Ishikawa (cell line): ENCODE measurements at regions not wholly inside any gene's neighbourhood (a gene's known extent, or its start where the extent isn't known, plus 50 kb on each side); places are given as distances from the start of the nearest gene placed in this dataset.

Experiments
- CEBPB ChIP-seq: IDR thresholded peaks from 2 replicates; pipeline ENCODE4 v1.6.1; 2012
- CREB1 ChIP-seq: IDR thresholded peaks from 2 replicates; pipeline ENCODE4 v1.6.1; 2012; ENCODE audit warnings: low read depth
- EGR1 ChIP-seq: IDR thresholded peaks from 2 replicates; pipeline ENCODE4 v1.6.1; 2012
- EP300 ChIP-seq: IDR thresholded peaks from 2 replicates; pipeline ENCODE4 v1.6.1; 2012; ENCODE audit warnings: borderline replicate concordance
- FOXM1 ChIP-seq: IDR thresholded peaks from 2 replicates; pipeline ENCODE4 v1.6.1; 2012; ENCODE audit warnings: low read depth, borderline replicate concordance
- NFIC ChIP-seq: IDR thresholded peaks from 2 replicates; pipeline ENCODE4 v1.6.1; 2012
- RAD21 ChIP-seq: IDR thresholded peaks from 2 replicates; pipeline ENCODE4 v1.6.1; 2012; ENCODE audit warnings: low read depth
- TAF1 ChIP-seq: IDR thresholded peaks from 2 replicates; pipeline ENCODE4 v1.6.1; 2012; ENCODE audit warnings: low read depth, mild to moderate bottlenecking
- TCF12 ChIP-seq: IDR thresholded peaks from 2 replicates; pipeline ENCODE4 v1.6.1; 2012; ENCODE audit warnings: low read depth
- TEAD4 ChIP-seq: IDR thresholded peaks from 2 replicates; pipeline ENCODE4 v1.6.1; 2012
- YY1 ChIP-seq: IDR thresholded peaks from 2 replicates; pipeline ENCODE4 v1.6.1; 2012; ENCODE audit warnings: low read depth
- ZBTB7A ChIP-seq: IDR thresholded peaks from 2 replicates; pipeline ENCODE4 v1.6.1; 2012; ENCODE audit warnings: low read depth
- TF ChIP-seq, protein P1 (sequence below): IDR thresholded peaks from 2 replicates; pipeline ENCODE4 v1.6.1; 2012
- TF ChIP-seq, protein P2 (sequence below): IDR thresholded peaks from 2 replicates; pipeline ENCODE4 v1.6.1; 2012; ENCODE audit warnings: low read depth, mild to moderate bottlenecking
- TF ChIP-seq, protein P3 (sequence below): IDR thresholded peaks from 2 replicates; pipeline ENCODE4 v1.6.1; 2012

DNA sequence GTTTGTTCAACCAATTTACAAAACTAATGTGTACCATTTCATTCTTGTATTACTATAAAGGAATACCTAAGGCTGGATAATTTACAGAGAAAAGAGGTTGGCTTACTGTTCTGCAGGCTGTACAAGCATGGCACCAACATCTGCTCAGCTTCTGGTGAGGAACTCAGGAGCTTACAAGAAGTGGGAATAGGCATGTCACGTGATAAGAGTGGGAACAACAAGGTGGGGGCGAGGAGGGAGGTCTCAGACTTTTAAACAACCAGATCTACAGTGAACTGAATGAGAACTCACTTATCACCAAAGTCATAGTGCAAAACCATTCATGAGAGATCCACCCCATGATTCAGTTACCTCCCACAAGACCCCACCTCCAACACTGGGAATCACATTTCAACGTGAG, 1178.0 kb downstream of the REEP3 start:
- no peak for TF ChIP-seq CREB1
- TF ChIP-seq ZBTB7A = no peak
- TF ChIP-seq, protein P1, sequence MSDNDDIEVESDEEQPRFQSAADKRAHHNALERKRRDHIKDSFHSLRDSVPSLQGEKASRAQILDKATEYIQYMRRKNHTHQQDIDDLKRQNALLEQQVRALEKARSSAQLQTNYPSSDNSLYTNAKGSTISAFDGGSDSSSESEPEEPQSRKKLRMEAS = no peak
- TF ChIP-seq RAD21 = no peak
- no peak for TF ChIP-seq TEAD4
- no peak for TF ChIP-seq EP300
- TF ChIP-seq, protein P2, sequence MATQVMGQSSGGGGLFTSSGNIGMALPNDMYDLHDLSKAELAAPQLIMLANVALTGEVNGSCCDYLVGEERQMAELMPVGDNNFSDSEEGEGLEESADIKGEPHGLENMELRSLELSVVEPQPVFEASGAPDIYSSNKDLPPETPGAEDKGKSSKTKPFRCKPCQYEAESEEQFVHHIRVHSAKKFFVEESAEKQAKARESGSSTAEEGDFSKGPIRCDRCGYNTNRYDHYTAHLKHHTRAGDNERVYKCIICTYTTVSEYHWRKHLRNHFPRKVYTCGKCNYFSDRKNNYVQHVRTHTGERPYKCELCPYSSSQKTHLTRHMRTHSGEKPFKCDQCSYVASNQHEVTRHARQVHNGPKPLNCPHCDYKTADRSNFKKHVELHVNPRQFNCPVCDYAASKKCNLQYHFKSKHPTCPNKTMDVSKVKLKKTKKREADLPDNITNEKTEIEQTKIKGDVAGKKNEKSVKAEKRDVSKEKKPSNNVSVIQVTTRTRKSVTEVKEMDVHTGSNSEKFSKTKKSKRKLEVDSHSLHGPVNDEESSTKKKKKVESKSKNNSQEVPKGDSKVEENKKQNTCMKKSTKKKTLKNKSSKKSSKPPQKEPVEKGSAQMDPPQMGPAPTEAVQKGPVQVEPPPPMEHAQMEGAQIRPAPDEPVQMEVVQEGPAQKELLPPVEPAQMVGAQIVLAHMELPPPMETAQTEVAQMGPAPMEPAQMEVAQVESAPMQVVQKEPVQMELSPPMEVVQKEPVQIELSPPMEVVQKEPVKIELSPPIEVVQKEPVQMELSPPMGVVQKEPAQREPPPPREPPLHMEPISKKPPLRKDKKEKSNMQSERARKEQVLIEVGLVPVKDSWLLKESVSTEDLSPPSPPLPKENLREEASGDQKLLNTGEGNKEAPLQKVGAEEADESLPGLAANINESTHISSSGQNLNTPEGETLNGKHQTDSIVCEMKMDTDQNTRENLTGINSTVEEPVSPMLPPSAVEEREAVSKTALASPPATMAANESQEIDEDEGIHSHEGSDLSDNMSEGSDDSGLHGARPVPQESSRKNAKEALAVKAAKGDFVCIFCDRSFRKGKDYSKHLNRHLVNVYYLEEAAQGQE = no peak
- TF ChIP-seq, protein P3, sequence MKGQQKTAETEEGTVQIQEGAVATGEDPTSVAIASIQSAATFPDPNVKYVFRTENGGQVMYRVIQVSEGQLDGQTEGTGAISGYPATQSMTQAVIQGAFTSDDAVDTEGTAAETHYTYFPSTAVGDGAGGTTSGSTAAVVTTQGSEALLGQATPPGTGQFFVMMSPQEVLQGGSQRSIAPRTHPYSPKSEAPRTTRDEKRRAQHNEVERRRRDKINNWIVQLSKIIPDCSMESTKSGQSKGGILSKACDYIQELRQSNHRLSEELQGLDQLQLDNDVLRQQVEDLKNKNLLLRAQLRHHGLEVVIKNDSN = no peak
- no peak for TF ChIP-seq FOXM1
- TF ChIP-seq TCF12 = no peak
- TF ChIP-seq TAF1 = no peak
- no peak for TF ChIP-seq EGR1
- TF ChIP-seq YY1 = no peak
- TF ChIP-seq CEBPB = no peak

DNA sequence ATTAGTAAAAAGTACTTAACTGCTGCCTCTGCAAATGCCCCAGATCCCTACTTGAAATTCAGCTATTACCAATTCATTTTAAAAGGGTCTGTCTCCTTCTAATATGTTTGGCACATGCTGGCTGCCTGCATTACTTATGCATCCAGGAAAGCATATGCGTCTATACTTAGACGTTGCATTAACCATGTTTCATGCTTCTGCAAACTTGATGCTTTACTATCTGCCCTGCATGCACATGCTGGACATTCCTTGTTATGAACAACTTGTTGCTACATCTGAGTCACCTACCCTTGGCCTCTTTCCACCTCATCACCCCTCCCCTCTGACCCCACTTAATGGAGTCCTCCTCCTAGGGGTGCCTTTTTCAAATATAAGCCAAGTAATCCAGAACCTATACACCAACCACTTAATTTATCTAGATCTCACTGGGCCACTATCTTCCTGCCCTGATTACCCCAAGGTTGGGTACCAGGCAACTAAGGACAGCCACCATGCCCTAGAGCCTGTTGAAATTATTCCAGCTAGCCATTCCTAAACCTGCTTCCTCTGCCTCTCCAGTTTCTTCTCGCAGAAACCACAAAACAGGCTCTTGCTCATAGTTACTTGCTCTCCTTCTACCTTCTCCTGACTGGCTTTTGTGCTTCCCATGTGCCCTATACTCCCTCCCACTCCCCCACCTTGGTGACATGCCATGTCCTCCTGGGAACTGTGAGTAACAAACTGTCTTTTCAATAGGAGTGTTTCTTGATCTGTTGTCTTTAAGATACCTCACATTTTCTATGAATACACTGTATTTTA, 1187.9 kb downstream of the REEP3 start:
- no peak for TF ChIP-seq YY1

DNA sequence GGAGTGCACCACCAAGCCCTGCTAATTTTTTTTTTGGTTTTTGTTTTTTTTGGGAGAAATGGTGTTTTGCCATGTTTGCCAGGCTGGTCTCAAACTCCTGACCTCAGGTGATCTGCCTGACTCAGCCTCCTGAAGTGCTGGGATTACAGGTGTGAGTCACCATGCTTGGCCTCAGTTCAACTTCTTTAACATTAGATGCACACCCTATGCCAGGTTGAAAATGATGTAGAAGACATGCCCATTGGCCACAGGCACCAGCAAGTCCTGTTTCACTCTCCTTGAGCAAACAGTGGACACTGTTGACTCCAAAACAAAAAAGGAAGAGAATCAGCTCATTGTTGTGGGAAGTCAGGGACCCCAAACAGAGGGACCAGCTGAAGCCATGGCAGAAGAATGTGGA, 1205.3 kb downstream of the REEP3 start:
- no peak for TF ChIP-seq YY1
- TF ChIP-seq, protein P3 = no peak
- no peak for TF ChIP-seq CREB1
- TF ChIP-seq, protein P2 = no peak
- no peak for TF ChIP-seq ZBTB7A
- TF ChIP-seq FOXM1 = no peak
- TF ChIP-seq TCF12 = no peak
- no peak for TF ChIP-seq NFIC
- no peak for TF ChIP-seq RAD21
- TF ChIP-seq EP300 = no peak
- no peak for TF ChIP-seq TAF1

DNA sequence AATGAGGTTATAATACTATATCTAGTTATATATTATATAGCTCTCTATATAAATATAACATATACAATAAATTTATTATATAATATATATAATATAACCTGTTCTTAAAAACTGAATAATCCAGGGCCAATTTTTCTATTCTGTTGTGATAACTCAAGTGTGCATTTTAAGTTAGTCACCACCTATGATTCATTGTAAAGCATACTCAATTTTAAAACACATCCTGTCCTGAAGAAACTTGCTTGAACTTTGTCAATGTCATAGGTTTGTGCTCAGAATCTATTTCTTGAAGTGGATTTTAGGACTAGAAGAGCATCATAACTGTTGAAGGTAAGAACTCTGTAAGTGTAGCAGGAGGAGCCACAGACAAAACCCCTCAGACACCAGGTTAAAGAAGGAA, 1209.8 kb downstream of the REEP3 start:
- TF ChIP-seq TEAD4 = no peak
- TF ChIP-seq NFIC = no peak
- TF ChIP-seq EGR1 = no peak
- no peak for TF ChIP-seq EP300
- TF ChIP-seq, protein P3 = no peak
- TF ChIP-seq, protein P1 = no peak
- no peak for TF ChIP-seq CEBPB
- TF ChIP-seq CREB1 = no peak
- TF ChIP-seq YY1 = no peak
- no peak for TF ChIP-seq TAF1
- TF ChIP-seq TCF12 = no peak
- TF ChIP-seq, protein P2 = no peak
- TF ChIP-seq FOXM1 = no peak
- TF ChIP-seq ZBTB7A = no peak
- TF ChIP-seq RAD21 = no peak
